ENCODE measurements at regions not wholly inside any gene's neighbourhood (a gene's known extent, or its start where the extent isn't known, plus 50 kb on each side); places are given as distances from the start of the nearest gene placed in this dataset.

- TF ChIP-seq EZH2 (IDR thresholded peaks at IDR 0.05; ENCODE audit: low read depth) (no peak), CTCF (conservative IDR thresholded peaks at IDR 0.05) (no peak)
Observed at GRCh38 chr2:201538025-201538424, 86.5 kb downstream of the STRADB start.

Measured in PC-9 (cell line).